SK-N-SH treated with all-trans-retinoic acid at 6 μM for 48 hours (cell line): ENCODE measurements at regions not wholly inside any gene's neighbourhood (a gene's known extent, or its start where the extent isn't known, plus 50 kb on each side); places are given as distances from the start of the nearest gene placed in this dataset.

Experiments used
- ATAC-seq: fragments of 200-7000 bp; cut with Tn5 transposase; 3 replicates; pipeline ENCODE4 v1.9.1; 2020; ENCODE audit warnings: mild to moderate bottlenecking, moderate library complexity
- BACH2 ChIP-seq: fragments of 250-450 bp; sonication (Bioruptor Pico); IDR thresholded peaks from 2 replicates; pipeline ENCODE4 v1.9.0; 2021; ENCODE audit warnings: mild to moderate bottlenecking, borderline replicate concordance
- CSDC2 ChIP-seq: fragments of 250-450 bp; sonication (Bioruptor Pico); IDR thresholded peaks from 2 replicates; pipeline ENCODE4 v1.5.0; 2020; ENCODE audit warnings: mild to moderate bottlenecking, moderate library complexity
- CSRNP3 ChIP-seq: fragments of 250-450 bp; sonication (Bioruptor Pico); IDR thresholded peaks from 2 replicates; pipeline ENCODE4 v1.5.1; 2021; ENCODE audit warnings: mild to moderate bottlenecking, moderate library complexity
- ESRRG ChIP-seq: fragments of 250-450 bp; sonication (Bioruptor Pico); IDR thresholded peaks from 2 replicates; pipeline ENCODE4 v1.6.1; 2021; ENCODE audit warnings: mild to moderate bottlenecking
- GLIS3 ChIP-seq: fragments of 250-450 bp; sonication (Bioruptor Pico); IDR thresholded peaks from 2 replicates; pipeline ENCODE4 v1.5.0; 2020; ENCODE audit warnings: mild to moderate bottlenecking, moderate library complexity
- OSR1 ChIP-seq: fragments of 250-450 bp; sonication (Bioruptor Pico); IDR thresholded peaks from 2 replicates; pipeline ENCODE4 v1.8.0; 2022; ENCODE audit warnings: moderate library complexity, mild to moderate bottlenecking, inconsistent platforms
- PATZ1 ChIP-seq: fragments of 250-450 bp; sonication (Bioruptor Pico); IDR thresholded peaks from 2 replicates; pipeline ENCODE4 v1.8.0; 2020; ENCODE audit warnings: mild to moderate bottlenecking, moderate library complexity, borderline replicate concordance
- RARB ChIP-seq: fragments of 250-450 bp; sonication (Bioruptor Pico); IDR thresholded peaks from 2 replicates; pipeline ENCODE4 v1.8.0; 2021; ENCODE audit warnings: mild to moderate bottlenecking, moderate library complexity
- SNAI2 ChIP-seq: fragments of 250-450 bp; sonication (Bioruptor Pico); IDR thresholded peaks from 2 replicates; pipeline ENCODE4 v1.5.0; 2020; ENCODE audit warnings: mild to moderate bottlenecking, moderate library complexity
- TCF4 ChIP-seq: fragments of 250-450 bp; sonication (Bioruptor Pico); IDR thresholded peaks from 2 replicates; pipeline ENCODE4 v1.8.0; 2021; ENCODE audit warnings: mild to moderate bottlenecking, moderate library complexity, borderline replicate concordance
- TOX ChIP-seq: fragments of 250-450 bp; sonication (Bioruptor Pico); IDR thresholded peaks from 2 replicates; pipeline ENCODE4 v1.8.0; 2021; ENCODE audit warnings: mild to moderate bottlenecking, moderate library complexity, borderline replicate concordance
- ZC3H10 ChIP-seq: fragments of 250-450 bp; sonication (Bioruptor Pico); IDR thresholded peaks from 2 replicates; pipeline ENCODE4 v1.5.1; 2021; ENCODE audit warnings: mild to moderate bottlenecking, moderate library complexity
- ZFP3 ChIP-seq: fragments of 250-450 bp; sonication (Bioruptor Pico); IDR thresholded peaks from 2 replicates; pipeline ENCODE4 v1.5.0; 2020; ENCODE audit warnings: mild to moderate bottlenecking, moderate library complexity
- ZFP30 ChIP-seq: fragments of 450-650 bp; formaldehyde crosslinking; IDR thresholded peaks from 2 replicates; pipeline ENCODE4 v1.5.0; 2022; ENCODE audit warnings: mild to moderate bottlenecking, moderate library complexity
- ZNF565 ChIP-seq: fragments of 450-650 bp; formaldehyde crosslinking; conservative IDR thresholded peaks from 2 replicates; pipeline ENCODE4 v1.5.0; 2020; ENCODE audit warnings: low read depth, mild to moderate bottlenecking, moderate library complexity
- ZNF70 ChIP-seq: fragments of 450-650 bp; formaldehyde crosslinking; IDR thresholded peaks from 2 replicates; pipeline ENCODE4 v1.5.0; 2020; ENCODE audit warnings: mild to moderate bottlenecking, moderate library complexity
- ZNF8 ChIP-seq: fragments of 450-650 bp; formaldehyde crosslinking; IDR thresholded peaks from 2 replicates; pipeline ENCODE4 v1.5.0; 2020; ENCODE audit warnings: mild to moderate bottlenecking, moderate library complexity
- TF ChIP-seq, protein P1 (sequence below): fragments of 250-450 bp; sonication (Bioruptor Pico); IDR thresholded peaks from 2 replicates; pipeline ENCODE4 v1.8.0; 2021; ENCODE audit warnings: low read depth, mild to moderate bottlenecking, moderate library complexity, borderline replicate concordance
- TF ChIP-seq, protein P2 (sequence below): fragments of 250-450 bp; sonication (Bioruptor Pico); IDR thresholded peaks from 2 replicates; pipeline ENCODE4 v1.5.1; 2020; ENCODE audit warnings: low read depth, mild to moderate bottlenecking, moderate library complexity

- TF ChIP-seq CSRNP3 (CRISPR knock-in tag) (no peak), OSR1 (CRISPR knock-in tag) (no peak), ZNF8 (CRISPR knock-in tag) (no peak), BACH2 (CRISPR knock-in tag) (no peak), ESRRG (CRISPR knock-in tag) (no peak), CSDC2 (no peak), SNAI2 (CRISPR knock-in tag) (no peak), ZFP30 (CRISPR knock-in tag) (no peak), TCF4 (CRISPR knock-in tag) (no peak), GLIS3 (CRISPR knock-in tag) (no peak), ZFP3 (no peak), RARB (CRISPR knock-in tag) (no peak), PATZ1 (CRISPR knock-in tag) (no peak)
- TF ChIP-seq, protein P1, sequence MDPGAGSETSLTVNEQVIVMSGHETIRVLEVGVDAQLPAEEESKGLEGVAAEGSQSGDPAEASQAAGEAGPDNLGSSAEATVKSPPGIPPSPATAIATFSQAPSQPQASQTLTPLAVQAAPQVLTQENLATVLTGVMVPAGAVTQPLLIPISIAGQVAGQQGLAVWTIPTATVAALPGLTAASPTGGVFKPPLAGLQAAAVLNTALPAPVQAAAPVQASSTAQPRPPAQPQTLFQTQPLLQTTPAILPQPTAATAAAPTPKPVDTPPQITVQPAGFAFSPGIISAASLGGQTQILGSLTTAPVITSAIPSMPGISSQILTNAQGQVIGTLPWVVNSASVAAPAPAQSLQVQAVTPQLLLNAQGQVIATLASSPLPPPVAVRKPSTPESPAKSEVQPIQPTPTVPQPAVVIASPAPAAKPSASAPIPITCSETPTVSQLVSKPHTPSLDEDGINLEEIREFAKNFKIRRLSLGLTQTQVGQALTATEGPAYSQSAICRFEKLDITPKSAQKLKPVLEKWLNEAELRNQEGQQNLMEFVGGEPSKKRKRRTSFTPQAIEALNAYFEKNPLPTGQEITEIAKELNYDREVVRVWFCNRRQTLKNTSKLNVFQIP = no peak
- TF ChIP-seq, protein P2, sequence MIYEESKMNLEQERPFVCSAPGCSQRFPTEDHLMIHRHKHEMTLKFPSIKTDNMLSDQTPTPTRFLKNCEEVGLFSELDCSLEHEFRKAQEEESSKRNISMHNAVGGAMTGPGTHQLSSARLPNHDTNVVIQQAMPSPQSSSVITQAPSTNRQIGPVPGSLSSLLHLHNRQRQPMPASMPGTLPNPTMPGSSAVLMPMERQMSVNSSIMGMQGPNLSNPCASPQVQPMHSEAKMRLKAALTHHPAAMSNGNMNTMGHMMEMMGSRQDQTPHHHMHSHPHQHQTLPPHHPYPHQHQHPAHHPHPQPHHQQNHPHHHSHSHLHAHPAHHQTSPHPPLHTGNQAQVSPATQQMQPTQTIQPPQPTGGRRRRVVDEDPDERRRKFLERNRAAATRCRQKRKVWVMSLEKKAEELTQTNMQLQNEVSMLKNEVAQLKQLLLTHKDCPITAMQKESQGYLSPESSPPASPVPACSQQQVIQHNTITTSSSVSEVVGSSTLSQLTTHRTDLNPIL = no peak
- ATAC-seq = no peak
Observed at GRCh38 chr13:82791035-82791434, 1091.2 kb downstream of the SLITRK1 start.

DNA sequence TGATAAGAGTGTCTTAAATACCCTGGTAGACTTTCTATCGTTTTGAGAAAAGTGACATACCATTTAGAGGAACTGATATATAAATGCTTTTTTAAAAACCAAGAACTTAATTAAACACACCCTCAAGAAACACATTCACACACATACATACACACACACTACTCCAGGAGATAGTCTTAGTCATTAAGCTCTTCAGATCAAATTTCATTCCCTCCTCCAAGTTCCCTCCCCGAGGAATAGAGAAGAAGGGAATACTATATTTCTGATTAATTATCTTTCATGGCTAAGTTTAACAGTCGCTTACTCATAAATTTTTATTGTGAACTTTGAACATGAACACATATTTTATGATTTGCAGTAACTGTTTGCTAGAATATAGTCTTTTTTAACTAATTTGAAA, 1109.5 kb downstream of the SLITRK1 start:
- peak; percentile 16; the same call in 1 of the 2 replicates for TF ChIP-seq TOX (CRISPR knock-in tag)
- no peak for TF ChIP-seq SNAI2 (CRISPR knock-in tag)
- ATAC-seq = no peak

GRCh38 chr13:82766732-82767321, 1115.4 kb downstream of the SLITRK1 start:
- ATAC-seq = no peak
- no peak for TF ChIP-seq TCF4 (CRISPR knock-in tag)
- no peak for TF ChIP-seq TOX (CRISPR knock-in tag)
- TF ChIP-seq ZFP3 = no peak
- TF ChIP-seq ZFP30 (CRISPR knock-in tag) = no peak
- TF ChIP-seq SNAI2 (CRISPR knock-in tag) = no peak
- no peak for TF ChIP-seq ZNF565
- no peak for TF ChIP-seq BACH2 (CRISPR knock-in tag)
- no peak for TF ChIP-seq ZNF8 (CRISPR knock-in tag)
- no peak for TF ChIP-seq OSR1 (CRISPR knock-in tag)
- no peak for TF ChIP-seq ZC3H10 (CRISPR knock-in tag)
- no peak for TF ChIP-seq ZNF70
- no peak for TF ChIP-seq CSRNP3 (CRISPR knock-in tag)
- no peak for TF ChIP-seq PATZ1 (CRISPR knock-in tag)
- no peak for TF ChIP-seq CSDC2
